Glutamatergic neuron (in vitro differentiated cells): ENCODE measurements at regions not wholly inside any gene's neighbourhood (a gene's known extent, or its start where the extent isn't known, plus 50 kb on each side); places are given as distances from the start of the nearest gene placed in this dataset.
A peak's percentile ranks its signal among the peaks of the same experiment; 100 is the strongest.
"Not testable (repeated sequence)": the region's sequence is repeated elsewhere in the genome, so short reads cannot be mapped to it uniquely, and the experiment has no call there.

ENCODE experiments used
- DNase-seq: peaks from one replicate; pipeline ENCODE4 v3.0.0; 2022
- H3K27ac Mint-ChIP-seq: one replicate; pipeline ENCODE4 v1.8.0; 2020; ENCODE audit warnings: mild to moderate bottlenecking, mixed read lengths, inconsistent platforms; ENCODE audit not compliant: unreplicated experiment
- H3K27me3 Mint-ChIP-seq: one replicate; pipeline ENCODE4 v1.8.0; 2020; ENCODE audit warnings: mild to moderate bottlenecking, moderate library complexity, mixed read lengths, inconsistent platforms; ENCODE audit not compliant: unreplicated experiment
- H3K36me3 Mint-ChIP-seq: one replicate; pipeline ENCODE4 v1.8.0; 2020; ENCODE audit warnings: mild to moderate bottlenecking, mixed read lengths, inconsistent platforms; ENCODE audit not compliant: unreplicated experiment
- H3K4me1 Mint-ChIP-seq: one replicate; pipeline ENCODE4 v1.8.0; 2020; ENCODE audit warnings: mild to moderate bottlenecking, low read depth, mixed read lengths, inconsistent platforms; ENCODE audit not compliant: unreplicated experiment
- H3K4me3 Mint-ChIP-seq: one replicate; pipeline ENCODE4 v1.8.0; 2020; ENCODE audit warnings: mild to moderate bottlenecking, mixed read lengths, inconsistent platforms; ENCODE audit not compliant: unreplicated experiment
- H3K9me3 Mint-ChIP-seq: one replicate; pipeline ENCODE4 v1.8.0; 2020; ENCODE audit warnings: mild to moderate bottlenecking, moderate library complexity, mixed read lengths, inconsistent platforms; ENCODE audit not compliant: unreplicated experiment
- CTCF ChIP-seq: fragments of 200-600 bp; sonication (generic); IDR thresholded peaks from one replicate; pipeline ENCODE4 v1.5.0; 2021; ENCODE audit not compliant: partially characterized antibody, unreplicated experiment

GRCh38 chr4:33961761-33962160 is 2282.6 kb downstream of the ARAP2 start:
- TF ChIP-seq CTCF: no peak
- DNase-seq: no peak
- Mint-ChIP-seq H3K4me3 (no peak overlapping the region), H3K36me3 (peaks cover 6% of the 10 kb centered on the region), H3K4me1 (no peaks in the 10 kb centered on the region), H3K27me3 (no peaks in the 10 kb centered on the region), H3K9me3 (no peaks in the 10 kb centered on the region), H3K27ac (no peak overlapping the region)

- TF ChIP-seq CTCF: peak; percentile 66
- DNase-seq: no peak
- H3K4me3 Mint-ChIP-seq: no peak overlapping the region
- peaks cover 1% of the 10 kb centered on the region for H3K9me3 Mint-ChIP-seq
- H3K4me1 Mint-ChIP-seq: no peaks in the 10 kb centered on the region
- H3K27me3 Mint-ChIP-seq: no peaks in the 10 kb centered on the region
- H3K36me3 Mint-ChIP-seq: peaks cover 18% of the 10 kb centered on the region
- H3K27ac Mint-ChIP-seq: no peak overlapping the region
Measured at GRCh38 chr4:33966808-33967207, 2277.5 kb downstream of the ARAP2 start.

GRCh38 chr4:33974270-33974669 is 2270.0 kb downstream of the ARAP2 start:
- no peak for TF ChIP-seq CTCF
- no peak for DNase-seq
- H3K27me3 Mint-ChIP-seq: no peaks in the 10 kb centered on the region
- no peaks in the 10 kb centered on the region for H3K9me3 Mint-ChIP-seq
- peaks cover 5% of the 10 kb centered on the region for H3K36me3 Mint-ChIP-seq
- H3K4me1 Mint-ChIP-seq: no peaks in the 10 kb centered on the region
- no peak overlapping the region for H3K4me3 Mint-ChIP-seq
- H3K27ac Mint-ChIP-seq: no peak overlapping the region

- Mint-ChIP-seq H3K4me1 (no peaks in the 10 kb centered on the region), H3K27me3 (no peaks in the 10 kb centered on the region), H3K4me3 (no peak overlapping the region), H3K27ac (no peak overlapping the region), H3K36me3 (no peaks in the 10 kb centered on the region), H3K9me3 (peaks cover 2% of the 10 kb centered on the region)
- no peak for DNase-seq
- no peak for TF ChIP-seq CTCF
Measured at GRCh38 chr4:33975995-33976394, 2268.3 kb downstream of the ARAP2 start.

GRCh38 chr4:33979781-33980180 is 2264.5 kb downstream of the ARAP2 start:
- not testable (repeated sequence) for DNase-seq, H3K27me3 Mint-ChIP-seq

GRCh38 chr4:33980361-33980760 is 2264.0 kb downstream of the ARAP2 start:
- no peak for TF ChIP-seq CTCF
- no peak overlapping the region for H3K27ac Mint-ChIP-seq
- no peak for DNase-seq
- H3K36me3 Mint-ChIP-seq: no peaks in the 10 kb centered on the region
- H3K4me3 Mint-ChIP-seq: no peak overlapping the region
- H3K9me3 Mint-ChIP-seq: peaks cover 2% of the 10 kb centered on the region
- H3K27me3 Mint-ChIP-seq: no peaks in the 10 kb centered on the region
- H3K4me1 Mint-ChIP-seq: no peaks in the 10 kb centered on the region

More at GRCh38 chr4:33979781-33980180, 2264.5 kb downstream of the ARAP2 start:
- not testable (repeated sequence) for H3K4me3 Mint-ChIP-seq, H3K27ac Mint-ChIP-seq, H3K9me3 Mint-ChIP-seq, H3K4me1 Mint-ChIP-seq, H3K36me3 Mint-ChIP-seq
